Fibroblast of skin of right biceps (primary cell): ENCODE measurements at regions not wholly inside any gene's neighbourhood (a gene's known extent, or its start where the extent isn't known, plus 50 kb on each side); places are given as distances from the start of the nearest gene placed in this dataset.
"Not testable (repeated sequence)": the region's sequence is repeated elsewhere in the genome, so short reads cannot be mapped to it uniquely, and the experiment has no call there.

Source experiments
- DNase-seq: peaks from one replicate; pipeline ENCODE4 v3.0.0-alpha.2; 2013

GRCh38 chr3:127412578-127413317 is 124.9 kb upstream of the PRR20G start:
- no peak for DNase-seq

DNA sequence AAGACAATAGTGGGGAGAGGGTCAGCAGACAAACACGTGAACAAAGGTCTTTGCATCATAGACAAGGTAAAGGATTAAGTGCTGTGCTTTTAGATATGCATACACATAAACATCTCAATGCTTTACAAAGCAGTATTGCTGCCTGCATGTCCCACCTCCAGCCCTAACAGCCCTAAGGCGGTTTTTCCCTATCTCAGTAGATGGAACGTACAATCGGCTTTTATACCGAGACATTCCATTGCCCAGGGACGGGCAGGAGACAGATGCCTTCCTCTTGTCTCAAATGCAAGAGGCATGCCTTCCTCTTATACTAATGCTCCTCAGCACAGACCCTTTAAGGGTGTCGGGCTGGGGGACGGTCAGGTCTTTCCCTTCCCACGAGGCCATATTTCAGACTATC is 124.0 kb upstream of the PRR20G start:
- DNase-seq, result not testable (repeated sequence)

- DNase-seq, result no peak
These were observed 123.4 kb upstream of the PRR20G start for GRCh38 chr3:127411083-127411727.

DNA sequence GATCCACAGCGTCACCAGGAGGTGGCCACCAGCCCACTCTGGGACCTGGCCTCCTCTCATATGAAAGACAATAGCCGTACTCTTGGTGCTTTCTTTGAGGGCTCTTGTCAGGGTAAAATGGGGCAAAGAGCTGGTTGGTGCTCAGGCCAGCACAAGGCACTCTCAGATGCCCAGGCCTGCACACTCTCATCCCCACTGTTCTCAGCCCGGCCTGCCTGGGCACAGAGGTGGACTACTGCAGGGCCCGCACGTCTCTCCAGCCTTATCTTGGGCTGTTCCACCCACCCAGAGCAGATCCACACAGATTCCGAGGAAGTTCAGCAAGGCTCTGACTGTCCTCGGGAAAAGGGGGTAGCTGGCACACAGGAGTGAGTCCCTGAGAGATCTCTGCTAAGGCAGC is 122.8 kb upstream of the PRR20G start:
- DNase-seq, result no peak

GRCh38 chr3:127410137-127410488 is 122.3 kb upstream of the PRR20G start:
- no peak for DNase-seq

DNA sequence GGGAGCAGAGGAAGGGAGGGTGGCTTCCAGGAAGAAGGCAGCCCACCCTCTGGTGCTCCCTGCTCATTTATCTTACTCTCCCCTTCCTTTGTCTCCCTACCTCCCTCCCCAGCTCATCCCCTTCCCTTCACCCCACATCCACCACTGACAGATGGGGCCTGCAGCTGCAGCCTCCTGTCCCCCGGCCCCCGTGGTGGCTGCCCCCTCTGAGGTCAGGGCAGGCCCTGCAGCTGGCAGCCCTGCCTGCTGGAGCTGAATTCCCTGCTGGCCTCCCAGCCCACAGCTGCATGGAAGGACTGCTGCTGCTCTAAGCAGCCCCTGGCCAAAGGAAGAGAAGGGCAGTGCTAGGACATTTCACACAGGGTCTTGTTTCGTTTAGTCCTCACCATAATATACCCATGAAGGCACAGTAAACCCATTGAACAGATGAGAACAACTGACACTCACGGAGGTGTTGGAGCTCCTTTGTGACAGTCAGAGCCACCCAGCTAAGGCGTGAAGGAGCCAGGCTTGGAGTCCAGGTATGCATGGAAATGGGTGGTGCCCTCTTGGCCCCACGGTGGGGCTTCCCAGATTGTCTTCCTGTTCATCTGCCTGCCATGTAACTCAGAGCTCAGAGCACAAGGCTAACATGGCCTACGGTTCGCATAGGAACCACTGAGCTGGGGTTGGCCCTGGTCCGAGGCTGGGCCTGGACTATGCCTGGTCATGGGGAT is 121.7 kb upstream of the PRR20G start:
- DNase-seq, result no peak

DNA sequence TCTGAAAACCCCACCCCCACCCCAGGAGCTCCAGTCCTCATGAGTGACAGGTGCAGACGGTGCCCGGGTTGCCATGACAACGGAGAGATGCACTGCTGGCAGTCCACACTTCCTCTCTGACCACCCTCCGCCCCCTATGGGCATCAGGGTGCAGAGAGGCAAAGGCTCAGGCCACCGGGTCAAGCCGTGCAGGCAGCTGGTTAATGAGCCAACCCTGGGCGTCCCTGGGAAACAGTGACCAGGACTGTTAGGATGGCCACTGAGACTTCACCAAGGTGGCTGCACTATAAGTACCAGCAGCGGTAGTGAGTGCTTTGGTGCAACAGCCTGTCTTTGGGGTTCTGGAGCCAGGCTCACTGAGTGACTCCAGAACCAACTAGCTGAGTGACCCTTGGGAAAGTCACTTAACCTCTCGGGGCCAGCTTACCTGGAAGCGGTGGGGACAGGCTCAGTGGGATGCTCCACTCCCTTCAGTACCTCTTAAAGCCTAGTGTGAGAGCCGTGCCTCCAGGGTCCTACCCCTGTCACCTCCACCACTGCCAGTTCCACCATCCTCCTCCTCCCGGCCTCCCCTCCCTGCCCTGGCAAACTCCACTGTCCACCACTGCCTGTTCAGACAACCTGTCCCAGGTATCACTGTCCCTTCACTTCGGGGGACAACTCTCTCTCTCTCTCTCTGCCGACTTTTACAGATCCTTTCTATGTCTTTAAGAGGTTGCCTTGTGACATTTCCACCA is 121.0 kb upstream of the PRR20G start:
- no peak for DNase-seq

- DNase-seq, result no peak
These were observed 120.3 kb upstream of the PRR20G start for GRCh38 chr3:127408022-127408683.

- DNase-seq, result no peak
These were observed 119.4 kb upstream of the PRR20G start for GRCh38 chr3:127407026-127407939.

GRCh38 chr3:127406309-127407025 is 118.6 kb upstream of the PRR20G start:
- no peak for DNase-seq

DNA sequence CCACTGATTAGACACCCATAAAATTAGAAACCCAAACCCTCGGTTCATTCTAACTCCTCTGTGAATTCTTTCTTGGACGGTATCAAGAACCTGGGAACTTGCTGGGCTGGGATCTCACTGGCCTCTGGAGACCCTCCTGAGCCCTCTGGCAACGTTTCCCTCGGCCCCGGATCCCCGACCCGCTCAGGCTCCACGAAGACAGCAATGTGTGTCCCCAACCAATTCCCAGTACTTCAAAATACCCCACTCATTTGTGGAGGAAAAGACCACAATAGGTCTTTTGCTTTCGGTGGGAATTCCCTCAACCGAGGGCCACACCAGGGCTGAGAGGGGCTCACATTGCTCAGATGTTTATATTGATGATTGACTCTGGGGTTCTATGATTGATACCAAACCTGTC is 117.9 kb upstream of the PRR20G start:
- DNase-seq, result no peak

DNA sequence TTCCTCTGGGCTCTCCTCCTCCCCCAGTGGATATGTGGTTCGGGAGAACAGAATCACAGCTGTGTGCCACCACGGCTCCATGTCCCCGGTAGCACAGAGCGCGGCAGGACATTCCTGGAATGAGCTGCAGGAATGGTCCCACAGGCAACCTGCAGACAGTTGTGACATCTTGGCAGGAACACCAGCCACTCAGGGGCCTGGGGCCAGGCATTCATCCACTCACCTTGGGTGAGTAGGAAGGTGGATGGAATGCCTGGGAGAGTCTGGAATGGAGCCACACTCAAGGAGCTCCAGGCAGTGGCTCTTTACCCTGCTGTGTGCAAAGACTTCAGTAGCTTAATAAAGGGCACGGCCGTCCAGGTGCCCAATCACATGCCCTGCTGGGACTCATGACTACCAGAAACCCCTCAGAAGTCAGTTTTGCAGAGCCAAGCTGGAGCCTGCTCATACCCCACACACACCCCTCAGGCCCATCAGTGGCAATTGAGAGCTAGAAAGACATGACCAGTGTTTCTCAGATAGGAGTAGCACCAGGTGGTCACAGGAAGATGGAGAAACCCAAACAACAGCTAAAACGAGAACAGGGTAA is 117.3 kb upstream of the PRR20G start:
- no peak for DNase-seq

GRCh38 chr3:127404221-127405009 is 116.6 kb upstream of the PRR20G start:
- DNase-seq, result no peak

- DNase-seq, result no peak
These were observed 115.9 kb upstream of the PRR20G start for GRCh38 chr3:127403795-127404194.

GRCh38 chr3:127399154-127399553 is 111.3 kb upstream of the PRR20G start:
- no peak for DNase-seq

- peak; percentile 1 for DNase-seq
These were observed 108.6 kb upstream of the PRR20G start for GRCh38 chr3:127396473-127396872.

DNA sequence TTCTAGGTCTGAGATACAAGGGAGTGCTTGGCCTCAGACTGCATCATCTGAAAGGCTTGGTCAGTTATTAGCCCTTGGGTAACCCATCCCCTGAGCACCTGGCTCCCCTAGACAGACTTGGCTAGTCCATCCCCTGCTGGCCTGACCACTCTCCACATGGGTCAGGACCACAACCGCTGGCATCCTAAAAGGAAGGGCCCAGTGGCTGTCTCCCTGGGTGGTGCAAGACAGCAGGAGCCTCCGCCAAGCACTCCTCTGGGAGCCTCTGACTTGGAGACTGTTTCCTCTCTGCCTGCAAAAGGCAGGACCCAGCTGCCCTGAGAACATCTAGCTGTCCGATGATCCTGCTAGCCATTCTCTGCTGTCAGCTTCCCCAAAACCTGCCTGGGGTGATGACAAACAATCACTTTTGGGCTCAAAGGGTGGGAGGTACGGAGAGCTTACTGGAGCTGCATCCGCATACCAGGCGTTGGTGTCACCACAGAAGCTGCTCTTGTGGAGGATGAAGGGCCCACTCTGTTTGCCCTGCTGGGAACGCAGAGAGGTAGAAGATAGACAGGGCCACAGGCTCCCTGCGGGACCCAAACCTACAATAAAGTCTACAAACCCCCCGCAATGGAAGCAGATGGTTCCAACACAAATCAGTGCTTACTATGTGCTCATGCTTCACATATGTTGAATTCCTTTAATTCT is 108.0 kb upstream of the PRR20G start:
- DNase-seq, result peak; percentile 22

GRCh38 chr3:127394984-127395662 is 107.3 kb upstream of the PRR20G start:
- DNase-seq, result no peak

DNA sequence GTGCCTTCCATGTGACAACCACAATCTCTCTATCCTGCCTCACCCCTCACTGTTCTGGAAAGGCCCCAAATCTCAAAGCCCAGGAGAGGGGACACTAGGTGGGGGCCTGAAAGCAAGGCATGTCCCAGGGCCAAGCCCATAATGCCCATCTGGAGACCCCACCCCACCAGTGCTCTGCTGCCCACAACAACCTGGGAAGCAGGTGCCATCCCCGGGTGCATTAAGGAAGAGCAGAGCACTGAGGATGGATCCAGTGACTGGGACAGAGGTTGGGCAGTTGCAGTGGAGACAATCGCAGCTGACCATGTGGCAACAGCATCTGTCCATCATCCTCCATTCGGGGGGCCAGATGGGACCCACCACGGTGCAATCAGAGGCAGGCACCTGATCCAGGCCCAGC is 106.2 kb upstream of the PRR20G start:
- DNase-seq, result no peak
